SKM-1 treated with dmso at 0.1 percent for 144 hours (cell line): ENCODE measurements at regions not wholly inside any gene's neighbourhood (a gene's known extent, or its start where the extent isn't known, plus 50 kb on each side); places are given as distances from the start of the nearest gene placed in this dataset.
"Not testable (repeated sequence)": the region's sequence is repeated elsewhere in the genome, so short reads cannot be mapped to it uniquely, and the experiment has no call there.

Source experiments
- DNase-seq: peaks from one replicate; lab custom pipeline; 2025; ENCODE audit not compliant: unreplicated experiment; lab: John Stamatoyannopoulos, UW

DNA sequence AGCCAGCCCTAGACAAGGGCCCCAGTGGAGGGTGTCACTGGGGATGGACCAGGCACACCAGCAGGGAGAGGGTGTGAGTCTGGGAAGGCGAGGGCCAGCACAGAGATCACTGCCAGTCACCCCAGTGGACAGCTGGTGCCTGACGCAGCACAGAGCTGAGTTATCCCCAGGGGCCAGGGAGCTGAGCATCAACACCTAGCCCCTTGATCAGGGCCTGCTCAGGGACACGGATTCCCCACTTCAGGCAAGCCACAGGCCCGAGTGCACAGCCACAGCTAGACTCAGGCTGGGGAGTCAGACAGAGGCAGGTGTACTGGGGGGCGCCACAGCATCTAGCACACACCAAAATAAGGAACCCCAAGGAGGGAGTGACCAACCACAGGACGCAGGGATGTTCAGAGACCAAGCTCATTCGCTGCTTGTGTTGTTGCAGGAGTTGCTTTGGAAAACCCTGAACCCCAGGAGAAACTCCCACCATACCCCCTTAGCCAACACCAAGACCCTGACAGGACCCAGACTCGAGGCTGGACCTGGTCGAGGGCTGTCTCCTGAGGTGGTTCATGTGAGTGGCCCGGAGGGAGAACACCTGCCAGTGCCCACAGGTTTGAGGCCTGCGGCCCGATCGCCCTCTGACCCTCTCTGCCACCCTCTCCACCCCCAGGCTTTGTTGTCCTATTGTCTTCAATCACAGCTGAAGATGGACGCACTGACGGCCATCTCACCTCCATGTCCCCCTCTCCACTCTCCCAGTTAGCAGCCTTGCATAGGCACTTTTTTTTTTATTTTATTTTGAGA, 146.8 kb downstream of the TPRA1 start:
- no peak for DNase-seq

DNA sequence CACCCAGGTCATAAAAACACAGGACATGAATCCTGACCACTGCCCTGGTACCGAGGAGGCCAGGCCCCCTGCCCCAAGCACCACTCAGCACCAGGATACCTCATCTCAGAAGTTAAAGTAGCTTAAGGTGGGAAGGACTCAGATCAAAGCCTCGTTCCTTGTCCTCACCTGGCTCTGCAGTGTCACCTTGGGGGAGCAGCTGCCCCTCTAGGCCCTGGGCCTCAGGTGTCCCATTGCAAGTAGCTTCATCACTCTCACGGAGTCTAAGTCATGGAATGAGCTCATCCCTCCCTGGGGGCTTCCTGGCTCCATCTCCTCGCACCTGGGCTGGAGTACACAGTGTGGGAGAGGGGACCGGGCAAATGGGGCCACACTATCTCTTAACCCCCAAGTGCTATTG, 148.0 kb downstream of the TPRA1 start:
- no peak for DNase-seq

DNA sequence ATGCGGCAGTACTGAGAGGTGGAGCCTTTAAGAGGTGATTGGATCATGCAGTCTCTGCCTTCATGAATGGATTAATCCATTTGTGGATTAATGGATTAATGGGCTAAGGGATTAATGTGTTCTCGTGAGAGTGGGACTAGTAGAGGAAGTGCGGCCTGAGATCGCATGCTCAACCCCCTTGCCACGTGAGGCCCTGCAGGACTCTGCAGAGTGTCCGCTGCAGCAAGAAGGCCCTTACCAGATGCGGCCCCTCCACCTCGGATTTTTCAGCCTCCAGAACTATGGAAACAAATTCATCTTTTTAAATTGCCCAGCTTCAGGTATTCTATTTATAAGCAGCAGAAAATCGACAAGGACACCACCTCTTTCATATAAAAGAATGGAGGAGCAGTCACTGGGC, 148.8 kb downstream of the TPRA1 start:
- no peak for DNase-seq

DNA sequence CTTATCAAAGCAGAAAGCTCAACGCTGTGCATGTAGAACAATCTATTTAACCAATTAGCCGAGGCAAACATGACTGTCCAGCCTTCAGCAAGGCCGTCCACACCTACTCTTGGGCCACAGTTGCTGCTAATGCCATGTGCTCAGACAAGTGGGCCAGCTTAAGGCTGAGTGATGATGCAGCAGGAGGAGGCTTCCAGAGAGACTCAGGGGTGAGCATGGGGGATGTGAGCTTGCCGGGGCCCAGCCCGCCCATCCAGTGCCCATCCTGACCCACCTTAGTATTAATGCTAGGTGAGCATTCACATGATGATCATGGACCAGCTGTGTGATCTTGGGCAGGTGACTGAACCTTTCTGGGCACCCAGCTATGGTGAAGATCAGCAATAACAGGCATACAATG, 150.1 kb downstream of the TPRA1 start:
- DNase-seq: no peak

DNA sequence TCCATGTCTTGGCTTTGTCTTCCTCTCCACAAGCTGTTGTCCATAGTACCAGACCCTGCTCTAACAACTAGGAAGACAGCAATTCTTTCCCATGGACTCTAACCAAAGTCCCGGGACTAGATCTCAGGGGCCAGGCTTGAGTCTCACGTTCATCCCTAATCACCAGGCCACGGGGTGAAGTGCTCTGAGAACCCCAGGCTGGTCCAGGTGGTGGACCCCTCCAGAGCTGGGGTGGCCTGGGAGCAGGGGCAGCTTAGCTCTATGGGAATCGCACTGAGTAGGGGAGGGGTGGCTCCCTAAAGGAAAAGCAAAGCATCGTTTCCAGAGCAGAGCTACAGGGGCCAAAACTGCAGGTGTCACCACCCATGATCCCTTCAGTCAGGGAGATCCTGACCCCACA, 150.9 kb downstream of the TPRA1 start:
- DNase-seq: no peak

DNA sequence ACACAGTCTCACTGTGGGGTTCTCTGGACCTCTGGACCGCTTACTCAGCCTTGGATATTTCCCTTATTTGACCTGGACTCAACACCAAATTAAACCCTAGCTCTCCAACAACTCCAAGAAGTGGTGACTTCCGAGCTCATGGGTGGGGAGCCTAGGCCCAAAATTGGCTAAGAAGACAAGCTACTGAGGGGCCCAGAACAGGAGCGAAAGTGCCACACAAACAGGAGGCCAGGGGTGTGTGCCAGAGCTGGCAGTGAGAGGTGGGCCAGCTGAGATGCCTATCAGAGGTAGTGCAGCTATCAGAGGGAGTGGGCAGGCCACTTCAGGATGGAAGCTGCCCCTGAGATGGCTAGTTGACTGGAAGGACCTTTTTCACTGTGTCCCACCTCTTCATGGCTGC, 151.1 kb upstream of the PRR20G start:
- DNase-seq: no peak

DNA sequence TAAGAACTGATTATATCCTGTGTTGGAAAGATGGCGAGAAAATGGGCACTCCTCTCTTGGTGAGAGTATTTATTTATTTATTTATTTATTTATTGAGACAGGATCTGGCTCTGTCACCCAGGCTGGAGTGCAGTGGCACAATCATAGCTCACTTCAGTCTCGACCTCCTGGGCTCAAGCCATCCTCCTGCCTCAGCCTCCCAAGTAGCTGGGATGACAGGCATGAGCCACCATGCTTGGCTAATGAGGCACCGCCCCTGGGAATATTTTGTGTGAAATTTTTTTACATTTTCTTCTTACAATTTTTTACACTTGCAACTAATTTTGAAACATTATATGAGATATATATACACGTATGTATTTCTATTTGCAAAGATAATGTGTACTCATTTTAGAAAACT, 150.5 kb upstream of the PRR20G start:
- DNase-seq: no peak

DNA sequence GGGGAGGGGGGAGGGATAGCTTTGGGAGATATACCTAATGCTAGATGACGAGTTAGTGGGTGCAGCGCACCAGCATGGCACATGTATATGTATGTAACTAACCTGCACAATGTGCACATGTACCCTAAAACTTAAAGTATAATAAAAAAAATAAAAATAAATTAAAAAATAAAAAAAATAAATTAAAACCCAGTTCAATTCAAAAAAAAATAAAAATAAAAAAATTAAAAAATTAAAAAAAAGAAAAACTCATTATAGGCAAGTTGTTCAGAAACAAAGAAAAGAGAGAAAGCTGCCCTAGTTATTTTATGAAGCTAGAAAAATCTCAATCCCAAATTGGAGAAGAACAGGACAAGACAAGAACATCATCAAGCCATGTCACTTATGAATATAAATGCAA, 147.5 kb upstream of the PRR20G start:
- not testable (repeated sequence) for DNase-seq

DNA sequence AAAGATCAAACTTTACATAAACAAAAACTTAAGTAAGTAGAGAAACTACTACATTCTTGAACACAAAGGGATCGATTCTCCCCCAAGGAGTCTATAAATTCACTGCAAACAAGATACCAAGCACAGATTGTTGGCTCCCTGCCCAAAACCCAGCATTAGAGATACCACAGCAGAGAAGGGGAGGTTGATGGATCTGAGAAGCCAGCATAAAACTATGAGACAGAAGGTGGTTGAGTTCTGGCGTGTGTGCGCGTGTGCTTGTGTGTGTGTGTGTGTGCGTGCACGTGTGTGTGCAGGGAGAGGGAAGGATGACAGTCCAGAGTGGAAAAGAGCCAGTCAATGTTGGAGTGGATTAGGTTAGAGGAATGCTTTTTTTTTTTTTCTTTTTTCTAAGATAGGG, 143.2 kb upstream of the PRR20G start:
- no peak for DNase-seq

DNA sequence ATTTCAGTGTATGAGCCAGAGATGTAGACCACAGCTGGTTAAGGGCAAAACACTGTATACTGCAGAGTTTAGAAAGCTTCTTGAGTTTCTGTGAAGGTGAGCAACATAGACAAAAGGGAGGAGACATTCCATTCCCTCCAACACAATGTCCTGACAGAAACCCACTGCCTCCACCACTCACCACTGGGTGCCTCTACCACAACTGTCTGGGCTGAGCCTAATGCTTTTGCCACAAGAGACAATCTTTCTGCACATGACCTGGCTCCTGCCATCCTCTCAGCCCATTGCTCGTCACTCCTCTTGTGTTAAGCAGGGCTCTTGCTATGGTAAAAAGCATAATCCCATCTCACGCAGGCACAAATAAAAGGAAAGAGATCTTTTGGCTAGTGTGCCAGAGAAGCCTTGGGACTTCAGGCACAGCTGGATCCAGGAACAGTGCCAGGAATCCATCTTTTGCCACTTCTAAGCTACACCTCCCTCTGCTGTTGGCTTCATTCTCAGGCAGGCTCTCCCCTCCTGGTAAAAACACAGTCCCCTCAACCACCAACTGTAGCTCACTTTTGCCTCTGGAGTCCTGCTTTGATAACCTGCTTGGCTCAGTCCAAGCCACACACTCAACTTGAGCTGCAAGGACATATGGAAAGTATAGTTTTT, 140.6 kb upstream of the PRR20G start:
- no peak for DNase-seq

DNA sequence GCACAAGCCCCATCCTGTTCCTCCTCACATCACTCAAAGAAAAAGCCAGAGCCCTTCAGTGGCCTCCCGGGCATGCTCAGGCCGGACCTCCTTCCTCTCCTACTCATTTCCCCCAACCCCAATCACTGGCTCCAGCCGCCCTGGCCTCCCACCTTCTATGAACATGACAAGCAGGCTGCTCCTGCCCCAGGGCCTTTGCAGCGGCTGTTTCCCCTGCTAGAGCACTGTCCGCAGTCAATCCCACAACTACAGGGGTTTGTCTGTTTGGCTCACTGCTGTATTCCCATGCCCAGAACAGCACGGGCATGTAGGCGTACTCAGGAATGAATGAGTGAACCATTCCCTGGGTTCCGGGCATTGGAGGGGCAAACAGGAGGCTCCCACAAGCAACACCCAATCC, 139.8 kb upstream of the PRR20G start:
- DNase-seq: no peak

DNA sequence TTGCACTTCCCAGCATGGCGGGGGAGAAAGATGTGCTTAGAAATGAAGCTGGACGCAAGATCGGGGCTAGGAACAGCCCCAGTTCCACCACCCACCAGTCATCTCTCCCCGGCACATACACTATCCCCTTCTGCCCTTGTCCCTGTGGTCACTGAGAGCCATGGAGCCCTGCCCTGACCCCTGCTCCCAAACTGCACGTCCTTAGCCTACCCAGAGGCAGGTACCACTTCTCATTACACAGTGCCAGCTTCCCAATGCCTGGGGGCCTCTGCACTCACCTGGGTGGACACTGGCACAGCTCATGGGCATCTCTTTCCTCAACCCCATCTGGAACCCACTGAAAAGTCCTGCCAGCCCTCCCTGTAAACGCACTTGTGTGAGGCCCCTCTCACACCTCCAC, 139.3 kb upstream of the PRR20G start:
- no peak for DNase-seq

DNA sequence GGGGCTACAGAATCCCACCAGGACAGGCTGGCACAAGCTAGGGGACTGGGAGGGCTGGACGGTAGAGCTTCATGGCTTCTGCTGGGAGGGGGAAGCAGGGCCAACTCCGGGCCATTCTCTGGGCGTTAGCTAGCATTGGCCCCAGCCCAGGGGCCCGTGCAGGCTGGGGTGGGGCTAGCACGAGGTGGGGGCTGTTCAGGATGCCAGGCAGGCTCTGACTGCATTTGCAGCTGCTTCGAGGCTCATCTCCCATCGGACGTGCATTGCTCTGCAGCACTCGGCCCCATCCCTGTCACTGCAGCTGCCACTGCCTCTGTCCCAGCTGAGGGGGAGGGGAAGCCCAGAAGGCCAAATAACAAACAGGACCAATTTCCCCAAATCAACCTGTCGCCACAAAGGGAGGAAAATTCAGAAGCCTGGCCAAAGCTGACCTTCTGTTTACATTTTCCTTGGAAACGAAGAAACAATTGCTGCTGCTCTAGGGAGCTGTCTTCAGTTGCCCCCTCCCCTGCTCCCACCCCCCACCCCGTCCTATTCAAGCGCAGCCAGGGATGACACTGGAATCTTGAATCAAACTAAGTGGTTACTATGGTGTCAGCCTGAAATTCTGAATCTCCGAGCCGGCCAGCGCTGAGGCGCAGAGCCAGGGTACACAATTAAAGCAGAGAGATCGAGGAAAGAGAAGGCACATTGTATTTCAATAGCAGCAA, 138.8 kb upstream of the PRR20G start:
- no peak for DNase-seq

DNA sequence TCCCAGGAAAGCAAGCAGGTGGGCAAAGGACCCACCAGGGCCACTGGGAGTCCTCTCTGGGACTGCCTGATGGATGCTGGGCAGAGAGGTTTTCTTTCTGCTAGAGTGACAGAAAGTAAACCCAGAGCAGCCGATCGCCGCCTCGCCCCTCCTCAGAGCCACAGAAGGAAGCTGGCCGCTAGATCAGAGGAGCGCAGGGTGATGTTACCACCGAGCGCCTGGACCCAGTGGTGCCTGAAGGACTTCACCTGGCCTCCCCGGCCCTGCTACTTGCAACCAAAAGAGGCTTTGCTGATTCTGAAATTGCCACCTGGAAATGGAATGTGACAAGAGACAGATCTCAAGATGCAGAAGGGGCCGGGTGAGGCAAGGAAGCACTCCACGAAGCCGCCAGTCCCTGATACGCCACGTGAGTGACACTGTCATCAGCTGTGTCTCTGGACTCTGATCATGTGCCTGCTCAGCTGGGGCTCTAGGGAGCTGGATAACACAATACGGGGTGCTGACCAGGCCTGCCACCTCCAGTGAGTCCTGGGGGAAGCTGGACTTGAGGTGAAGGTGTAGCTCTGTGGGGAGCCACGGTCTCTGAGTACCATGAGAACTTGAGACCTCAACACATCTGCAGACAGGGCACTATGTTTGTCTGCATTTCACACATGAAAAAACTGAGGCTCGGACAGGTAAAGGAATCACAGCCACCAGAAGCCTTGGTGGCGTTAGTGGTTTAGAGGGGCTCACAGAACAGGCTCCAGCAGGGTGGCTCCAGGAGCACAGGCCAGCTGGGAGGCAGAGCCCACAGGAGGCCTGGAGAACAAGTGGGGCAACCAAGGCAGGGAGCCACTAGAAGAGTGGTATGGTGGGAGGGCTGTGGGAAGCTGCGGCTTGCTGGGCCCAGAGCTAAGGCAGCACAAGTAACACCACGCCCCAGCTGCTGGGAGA, 137.9 kb upstream of the PRR20G start:
- no peak for DNase-seq

DNA sequence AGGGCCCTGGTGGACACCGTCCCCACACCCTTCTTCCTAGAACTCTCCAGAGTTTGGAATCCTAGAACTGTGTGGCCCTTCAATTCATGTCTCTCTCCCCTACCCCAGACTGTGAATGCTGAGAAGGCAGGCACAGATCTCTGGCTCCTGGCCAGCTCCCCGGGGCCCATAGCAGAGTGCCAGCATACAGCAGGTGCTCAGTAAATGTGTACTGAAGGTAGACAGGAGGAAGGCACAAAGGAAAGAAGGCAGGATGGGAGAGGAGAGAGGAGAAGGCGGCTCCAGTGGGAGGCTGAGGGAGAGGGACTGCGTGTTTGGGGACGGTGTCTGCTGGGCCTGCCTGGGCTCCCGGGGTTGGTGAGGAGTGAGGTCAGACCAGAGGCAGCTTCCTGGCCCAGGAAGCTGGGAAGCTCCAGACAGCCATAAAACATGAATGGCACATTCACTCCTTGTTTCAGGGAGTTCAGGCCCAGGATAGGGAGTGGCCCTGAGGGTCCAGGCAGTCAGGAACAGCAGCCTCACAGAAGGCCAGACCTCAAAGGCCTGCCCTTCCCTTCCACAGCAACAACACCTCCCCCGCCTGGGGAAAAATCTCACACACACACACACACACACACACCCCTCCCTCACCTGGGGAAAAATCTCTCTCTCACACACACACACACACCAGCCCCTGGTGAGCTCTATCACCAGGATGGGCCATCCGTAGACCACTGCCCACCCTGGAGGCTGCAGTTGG, 137.1 kb upstream of the PRR20G start:
- DNase-seq: no peak

DNA sequence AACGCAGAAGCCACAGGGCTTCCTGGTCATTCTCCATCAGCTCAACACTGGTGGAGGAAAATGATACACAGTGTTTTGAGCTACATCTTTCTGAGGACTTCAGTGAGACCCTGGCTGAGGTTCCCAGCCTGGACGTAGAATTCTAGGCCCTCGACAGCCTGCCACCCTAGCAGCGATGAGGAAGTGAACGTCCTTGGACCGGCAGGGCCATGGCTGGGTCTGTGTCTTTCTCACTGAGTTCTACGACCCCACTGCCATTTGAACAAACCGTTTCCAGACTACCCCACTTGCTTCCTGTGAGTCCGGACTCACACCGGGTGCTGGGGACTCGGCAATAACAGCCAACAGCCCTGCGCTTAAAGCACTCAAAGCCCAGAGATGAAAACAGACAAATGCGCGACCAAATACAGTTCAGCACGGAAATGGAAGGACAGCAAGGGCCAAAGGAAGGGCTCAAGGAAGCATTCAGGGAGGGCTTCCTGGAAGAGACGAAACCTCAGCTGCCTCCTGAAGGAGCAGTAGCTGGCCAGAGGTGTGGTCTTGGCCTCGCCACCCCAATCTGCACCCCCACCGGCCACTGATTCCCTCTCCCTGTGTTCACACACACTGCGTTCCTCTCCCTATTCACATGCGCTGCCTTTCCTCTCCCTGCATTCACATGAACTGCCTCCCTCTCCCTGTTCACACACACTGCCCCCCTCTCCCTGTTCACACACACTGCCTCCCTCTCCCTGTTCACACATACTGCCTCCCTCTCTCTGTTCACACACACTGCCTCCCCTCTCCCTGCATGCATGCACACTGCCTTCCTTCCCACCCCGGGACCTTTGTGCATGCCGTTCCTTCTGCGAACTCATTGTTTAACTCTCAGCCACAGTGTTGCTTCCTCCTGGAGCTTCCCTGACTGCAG, 136.3 kb upstream of the PRR20G start:
- no peak for DNase-seq

DNA sequence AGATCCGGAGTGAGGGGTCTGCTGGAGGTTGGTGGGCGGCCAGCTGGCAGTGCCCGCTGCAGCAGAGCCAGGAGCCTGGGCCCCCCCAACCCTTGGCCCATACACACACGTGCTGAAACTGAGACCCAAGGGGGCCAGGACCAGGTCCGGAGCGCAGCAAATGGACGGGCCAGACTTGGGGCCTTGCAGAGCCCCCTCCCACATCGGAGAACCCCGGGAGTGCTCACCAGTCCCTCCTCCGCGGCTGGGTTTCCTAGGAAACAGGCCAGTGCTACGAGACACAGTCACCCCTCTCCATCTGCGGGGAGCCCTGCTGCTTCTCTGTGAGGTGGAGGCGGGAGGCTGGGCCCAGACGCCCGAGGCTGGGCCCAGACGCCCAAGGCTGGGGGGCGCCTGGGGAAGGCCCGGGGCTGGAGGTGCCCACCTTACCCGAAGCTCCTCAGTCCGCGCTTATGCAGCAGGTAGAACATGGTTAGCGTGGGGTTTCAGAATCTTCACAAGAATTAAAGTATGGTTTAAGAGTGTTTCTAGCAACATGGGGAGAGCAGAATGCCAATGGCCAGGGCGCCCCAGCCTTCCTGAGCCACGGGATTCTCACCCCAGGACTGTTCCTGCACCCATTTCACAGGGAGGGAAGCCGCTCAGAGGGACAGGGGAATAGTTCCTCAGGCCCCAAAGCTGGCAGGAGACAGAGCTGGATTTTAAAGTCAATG, 135.0 kb upstream of the PRR20G start:
- no peak for DNase-seq

DNA sequence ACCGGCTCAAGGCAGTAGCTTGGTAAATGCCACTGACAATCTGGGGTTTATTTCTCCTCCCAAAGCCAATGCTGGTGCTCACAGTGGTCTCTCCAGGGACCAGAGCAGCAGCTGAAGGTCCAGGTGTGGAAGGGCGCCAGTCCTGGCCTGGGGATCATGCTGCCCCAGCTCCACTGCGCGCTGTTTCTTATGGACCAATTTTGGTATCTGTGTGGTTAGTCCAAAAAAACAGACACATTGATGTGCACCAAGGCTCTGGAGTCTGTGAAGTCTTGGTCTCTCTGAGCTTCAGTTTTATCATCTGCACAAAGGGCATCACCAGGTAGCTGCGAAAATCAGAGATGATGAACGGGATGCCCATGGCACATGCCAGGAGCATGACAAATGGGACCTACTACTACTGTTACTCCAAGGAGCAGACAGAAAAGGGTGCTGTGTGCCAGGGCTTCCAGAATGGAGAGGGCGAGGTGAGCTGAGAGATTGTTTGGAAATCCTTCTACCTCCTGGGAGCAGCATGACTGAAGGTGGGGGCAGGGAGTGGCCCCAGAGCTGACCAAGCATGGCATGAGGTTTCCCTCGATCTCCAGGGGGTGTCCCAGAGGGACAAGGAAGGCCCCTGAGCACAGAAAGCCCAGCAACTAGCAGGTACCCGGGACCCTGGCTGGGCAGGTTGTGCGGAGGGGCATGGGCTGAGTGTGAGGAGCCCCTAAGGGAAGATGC, 134.3 kb upstream of the PRR20G start:
- no peak for DNase-seq
